Progenitor cell of endocrine pancreas (in vitro differentiated cells): ENCODE measurements at regions not wholly inside any gene's neighbourhood (a gene's known extent, or its start where the extent isn't known, plus 50 kb on each side); places are given as distances from the start of the nearest gene placed in this dataset.

ENCODE experiments used
- DNase-seq: peaks from one replicate; pipeline ENCODE4 v3.0.0; 2021; ENCODE audit warnings: low spot score; ENCODE audit not compliant: unreplicated experiment
- H3K27ac Mint-ChIP-seq: 2 replicates; pipeline ENCODE4 v1.8.0; 2021; ENCODE audit warnings: mild to moderate bottlenecking, moderate library complexity, mixed read lengths
- H3K27me3 Mint-ChIP-seq: 2 replicates; pipeline ENCODE4 v1.8.0; 2021; ENCODE audit warnings: mixed read lengths
- H3K36me3 Mint-ChIP-seq: 2 replicates; pipeline ENCODE4 v1.8.0; 2022; ENCODE audit warnings: mixed read lengths; ENCODE audit not compliant: insufficient read depth
- H3K4me1 Mint-ChIP-seq: 2 replicates; pipeline ENCODE4 v1.8.0; 2021; ENCODE audit warnings: low read depth, mixed read lengths
- H3K4me3 Mint-ChIP-seq: 2 replicates; pipeline ENCODE4 v1.8.0; 2021; ENCODE audit warnings: low read depth, mild to moderate bottlenecking, moderate library complexity, mixed read lengths
- H3K9me3 Mint-ChIP-seq: 2 replicates; pipeline ENCODE4 v1.8.0; 2021; ENCODE audit warnings: low read depth, mixed read lengths
- TF ChIP-seq, protein P1 (sequence below): fragments of 200-600 bp; sonication (generic); IDR thresholded peaks from one replicate; pipeline ENCODE4 v1.5.0; 2021; ENCODE audit warnings: antibody characterized with exemption, mild to moderate bottlenecking; ENCODE audit not compliant: unreplicated experiment

DNA sequence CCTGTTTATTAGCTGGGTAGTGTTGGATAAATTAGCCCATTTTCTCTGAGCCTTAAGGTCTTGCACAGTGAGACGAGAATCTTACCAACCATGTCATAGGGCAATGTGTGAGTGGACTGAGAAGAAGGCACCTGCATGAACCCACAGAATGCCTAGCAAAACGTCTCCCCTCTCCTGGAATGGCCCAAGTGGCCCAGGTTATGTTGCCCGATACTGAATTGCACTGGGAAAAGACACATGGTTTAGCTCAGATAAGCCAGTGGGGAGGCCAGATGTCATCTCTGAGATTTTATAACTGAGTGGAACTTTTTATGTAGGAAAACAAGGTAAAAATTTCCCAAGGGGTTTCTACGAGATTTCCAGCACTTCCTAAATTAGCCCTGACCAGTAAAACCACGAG lies 104.7 kb upstream of the IKZF1 start:
- DNase-seq: no peak
- TF ChIP-seq, protein P1, sequence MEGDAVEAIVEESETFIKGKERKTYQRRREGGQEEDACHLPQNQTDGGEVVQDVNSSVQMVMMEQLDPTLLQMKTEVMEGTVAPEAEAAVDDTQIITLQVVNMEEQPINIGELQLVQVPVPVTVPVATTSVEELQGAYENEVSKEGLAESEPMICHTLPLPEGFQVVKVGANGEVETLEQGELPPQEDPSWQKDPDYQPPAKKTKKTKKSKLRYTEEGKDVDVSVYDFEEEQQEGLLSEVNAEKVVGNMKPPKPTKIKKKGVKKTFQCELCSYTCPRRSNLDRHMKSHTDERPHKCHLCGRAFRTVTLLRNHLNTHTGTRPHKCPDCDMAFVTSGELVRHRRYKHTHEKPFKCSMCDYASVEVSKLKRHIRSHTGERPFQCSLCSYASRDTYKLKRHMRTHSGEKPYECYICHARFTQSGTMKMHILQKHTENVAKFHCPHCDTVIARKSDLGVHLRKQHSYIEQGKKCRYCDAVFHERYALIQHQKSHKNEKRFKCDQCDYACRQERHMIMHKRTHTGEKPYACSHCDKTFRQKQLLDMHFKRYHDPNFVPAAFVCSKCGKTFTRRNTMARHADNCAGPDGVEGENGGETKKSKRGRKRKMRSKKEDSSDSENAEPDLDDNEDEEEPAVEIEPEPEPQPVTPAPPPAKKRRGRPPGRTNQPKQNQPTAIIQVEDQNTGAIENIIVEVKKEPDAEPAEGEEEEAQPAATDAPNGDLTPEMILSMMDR: no peak
- Mint-ChIP-seq H3K9me3 (no peaks in the 10 kb centered on the region), H3K36me3 (no peaks in the 10 kb centered on the region), H3K4me1 (peaks cover 3% of the 10 kb centered on the region), H3K27ac (no peak overlapping the region), H3K4me3 (no peak overlapping the region), H3K27me3 (no peaks in the 10 kb centered on the region)

DNA sequence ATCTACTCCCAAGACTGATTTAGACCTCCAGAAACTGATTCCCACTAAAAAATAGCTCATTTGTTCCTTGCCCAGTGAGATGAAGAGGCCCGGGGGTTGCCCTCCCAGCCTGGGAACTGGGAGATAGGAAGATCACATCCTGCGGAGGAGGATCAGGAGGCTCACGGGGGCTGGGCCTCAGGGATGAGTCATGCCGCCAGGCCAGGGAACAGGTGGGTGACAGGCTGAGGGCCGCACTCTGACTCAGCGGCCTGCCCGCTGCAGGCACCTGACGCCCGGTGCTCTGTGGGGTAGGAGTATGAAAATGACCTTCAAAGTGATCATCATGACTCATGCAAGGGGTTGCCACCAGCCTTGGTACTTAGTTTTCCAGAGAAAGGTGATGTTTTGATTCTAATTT lies 104.5 kb upstream of the ZPBP start:
- no peaks in the 10 kb centered on the region for H3K9me3 Mint-ChIP-seq
- H3K36me3 Mint-ChIP-seq: no peaks in the 10 kb centered on the region
- TF ChIP-seq, protein P1: no peak
- no peak overlapping the region for H3K27ac Mint-ChIP-seq
- H3K27me3 Mint-ChIP-seq: peaks cover 2% of the 10 kb centered on the region
- H3K4me1 Mint-ChIP-seq: peaks cover 1% of the 10 kb centered on the region
- no peak overlapping the region for H3K4me3 Mint-ChIP-seq
- no peak for DNase-seq

DNA sequence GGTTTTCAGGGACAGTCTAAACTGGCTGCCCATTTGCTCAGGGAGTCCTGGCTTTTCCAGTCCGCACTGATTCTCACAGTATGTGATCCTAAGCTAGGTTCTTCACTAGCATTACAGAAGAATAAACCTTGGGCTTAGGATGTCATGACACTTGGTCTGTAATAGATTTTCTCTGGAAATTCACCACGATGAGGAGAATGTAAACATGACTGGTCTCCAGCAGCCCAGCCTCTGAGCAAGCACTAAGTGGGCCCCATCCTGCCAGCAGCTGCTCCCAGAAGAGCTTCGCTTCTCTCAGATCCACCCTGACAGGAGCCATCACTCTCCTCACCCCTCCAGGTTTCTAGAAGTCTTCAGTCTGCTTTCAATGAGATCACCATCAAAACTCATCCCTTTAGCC lies 103.7 kb upstream of the ZPBP start:
- Mint-ChIP-seq H3K4me3 (no peak overlapping the region), H3K4me1 (peaks cover 1% of the 10 kb centered on the region), H3K27ac (no peak overlapping the region), H3K9me3 (no peaks in the 10 kb centered on the region), H3K27me3 (peaks cover 3% of the 10 kb centered on the region), H3K36me3 (no peaks in the 10 kb centered on the region)
- DNase-seq: no peak
- TF ChIP-seq, protein P1: no peak

DNA sequence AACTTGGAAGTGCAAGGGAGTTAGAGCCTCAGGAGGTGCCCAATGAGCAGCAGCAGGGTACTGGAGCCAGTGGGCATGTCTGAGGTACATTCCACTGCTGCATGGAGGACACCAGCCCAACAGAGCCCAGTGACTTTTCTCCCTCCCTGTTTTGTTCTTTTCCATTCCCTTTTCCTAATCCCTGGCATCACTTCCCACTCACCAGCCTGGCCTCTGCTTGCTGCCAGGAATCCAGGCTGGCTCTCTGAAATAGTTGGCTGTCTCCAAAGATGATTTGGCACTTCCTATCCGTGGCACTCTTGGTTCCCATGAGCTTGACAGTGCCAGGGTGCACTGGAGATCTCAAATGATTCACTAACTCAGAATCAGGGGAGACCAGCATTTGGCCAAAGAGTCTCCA lies 97.7 kb upstream of the ZPBP start:
- no peaks in the 10 kb centered on the region for H3K9me3 Mint-ChIP-seq
- TF ChIP-seq, protein P1: no peak

DNA sequence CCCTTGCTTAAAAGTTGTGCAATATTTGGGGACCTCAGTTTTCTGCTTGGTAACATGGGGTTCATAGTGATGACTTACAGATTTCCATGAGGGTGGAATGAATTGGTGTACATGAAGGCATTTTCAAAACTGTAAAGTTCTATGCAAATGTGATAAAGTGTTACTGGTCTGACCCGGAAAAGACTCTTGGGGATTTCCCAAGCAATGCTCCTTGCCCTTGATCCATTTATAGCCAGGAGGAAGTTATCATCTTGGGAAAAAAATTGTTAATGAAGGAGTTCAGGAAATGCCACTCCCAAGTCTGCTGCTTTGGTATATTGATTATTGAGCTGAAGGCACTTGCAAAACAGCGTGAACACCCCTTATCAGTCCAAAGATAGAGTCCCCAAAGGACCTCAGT lies 96.3 kb upstream of the ZPBP start:
- no peak for DNase-seq
- Mint-ChIP-seq H3K27me3 (peaks cover 11% of the 10 kb centered on the region), H3K27ac (no peak overlapping the region), H3K36me3 (no peaks in the 10 kb centered on the region), H3K4me3 (no peak overlapping the region), H3K4me1 (no peaks in the 10 kb centered on the region), H3K9me3 (no peaks in the 10 kb centered on the region)
- TF ChIP-seq, protein P1: no peak

More for the DNA sequence above, 97.7 kb upstream of the ZPBP start:
- Mint-ChIP-seq H3K4me1 (no peaks in the 10 kb centered on the region), H3K36me3 (no peaks in the 10 kb centered on the region), H3K4me3 (no peak overlapping the region), H3K27me3 (peaks cover 13% of the 10 kb centered on the region), H3K27ac (no peak overlapping the region)
- DNase-seq: no peak
